ENCODE measurements at regions not wholly inside any gene's neighbourhood (a gene's known extent, or its start where the extent isn't known, plus 50 kb on each side); places are given as distances from the start of the nearest gene placed in this dataset.

DNA sequence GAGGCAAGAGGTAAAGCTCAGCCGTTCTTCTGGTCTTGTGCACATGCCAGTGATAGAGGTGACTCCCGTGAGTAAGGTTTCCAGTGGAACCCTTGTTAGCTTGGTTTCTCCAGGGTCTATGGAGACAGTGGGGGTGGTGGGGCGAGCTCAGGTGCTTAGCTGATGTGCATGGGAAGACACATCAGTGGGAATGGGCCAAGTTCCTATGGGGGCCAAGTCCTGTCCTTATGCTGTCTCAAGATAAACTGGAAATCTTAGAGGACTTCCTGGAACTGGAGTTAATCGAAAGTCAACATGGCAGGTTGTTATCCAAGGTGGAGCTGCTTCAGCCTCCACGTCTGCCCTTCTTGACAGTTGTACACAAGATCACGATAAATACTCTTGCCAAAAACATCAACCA is 130.1 kb upstream of the TMEM18 start:
- 73 to 83% methylated on average over 6 of the region's 6 CpGs for WGBS, 2 donors
- intact Hi-C loops (cut with DNase I) = no loop called here

DNA sequence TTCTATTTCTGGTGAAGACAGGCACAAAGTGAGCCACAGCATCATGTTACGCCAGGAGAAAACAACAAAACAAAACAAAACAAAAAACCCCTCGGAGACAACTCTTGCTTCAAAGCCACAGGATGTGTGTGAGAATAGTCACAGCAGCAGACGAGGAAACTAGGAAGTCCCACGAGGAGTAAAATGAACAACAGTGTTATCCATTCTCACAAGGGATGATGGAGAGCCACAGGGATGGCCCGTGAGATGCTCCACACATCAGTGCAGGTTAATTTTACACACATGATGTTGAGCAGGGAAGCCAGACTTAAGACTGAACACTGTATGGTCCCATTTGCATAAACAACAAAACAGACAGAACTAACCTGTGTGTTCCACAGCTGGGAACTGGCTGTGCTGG is 128.5 kb upstream of the TMEM18 start:
- no peak for ATAC-seq
- Histone ChIP-seq H3K36me3 (replicated peaks in 1 of 2; ENCODE audit: insufficient read depth in 1 of 2, low read depth in 2 of 2) (no peaks in the 10 kb centered on the region), H3K4me3 (no peak overlapping the region), H3K9me3 (no peaks in the 10 kb centered on the region), H3K27me3 (no peaks in the 10 kb centered on the region), H3K27ac (no peak overlapping the region), H3K4me1 (no peaks in the 10 kb centered on the region)
- no peak for DNase-seq
- TF ChIP-seq POLR2A (IDR thresholded peaks at IDR 0.05) = no peak
- TF ChIP-seq, protein P1, sequence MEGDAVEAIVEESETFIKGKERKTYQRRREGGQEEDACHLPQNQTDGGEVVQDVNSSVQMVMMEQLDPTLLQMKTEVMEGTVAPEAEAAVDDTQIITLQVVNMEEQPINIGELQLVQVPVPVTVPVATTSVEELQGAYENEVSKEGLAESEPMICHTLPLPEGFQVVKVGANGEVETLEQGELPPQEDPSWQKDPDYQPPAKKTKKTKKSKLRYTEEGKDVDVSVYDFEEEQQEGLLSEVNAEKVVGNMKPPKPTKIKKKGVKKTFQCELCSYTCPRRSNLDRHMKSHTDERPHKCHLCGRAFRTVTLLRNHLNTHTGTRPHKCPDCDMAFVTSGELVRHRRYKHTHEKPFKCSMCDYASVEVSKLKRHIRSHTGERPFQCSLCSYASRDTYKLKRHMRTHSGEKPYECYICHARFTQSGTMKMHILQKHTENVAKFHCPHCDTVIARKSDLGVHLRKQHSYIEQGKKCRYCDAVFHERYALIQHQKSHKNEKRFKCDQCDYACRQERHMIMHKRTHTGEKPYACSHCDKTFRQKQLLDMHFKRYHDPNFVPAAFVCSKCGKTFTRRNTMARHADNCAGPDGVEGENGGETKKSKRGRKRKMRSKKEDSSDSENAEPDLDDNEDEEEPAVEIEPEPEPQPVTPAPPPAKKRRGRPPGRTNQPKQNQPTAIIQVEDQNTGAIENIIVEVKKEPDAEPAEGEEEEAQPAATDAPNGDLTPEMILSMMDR (IDR thresholded peaks at IDR 0.05) = no peak
- intact Hi-C loops (cut with DNase I) = no loop called here
- WGBS, 2 donors = 70 to 75% methylated on average over 5 of the region's 5 CpGs

More for the DNA sequence above, 130.1 kb upstream of the TMEM18 start:
- no peak overlapping the region for H3K27ac ChIP-seq
- H3K27me3 ChIP-seq = no peaks in the 10 kb centered on the region
- no peaks in the 10 kb centered on the region for H3K36me3 ChIP-seq (replicated peaks in 1 of 2; ENCODE audit: insufficient read depth in 1 of 2, low read depth in 2 of 2)
- ATAC-seq = no peak
- H3K9me3 ChIP-seq = no peaks in the 10 kb centered on the region
- TF ChIP-seq, protein P1 (IDR thresholded peaks at IDR 0.05) = no peak
- no peak for DNase-seq
- H3K4me1 ChIP-seq = no peaks in the 10 kb centered on the region
- H3K4me3 ChIP-seq = no peak overlapping the region

DNA sequence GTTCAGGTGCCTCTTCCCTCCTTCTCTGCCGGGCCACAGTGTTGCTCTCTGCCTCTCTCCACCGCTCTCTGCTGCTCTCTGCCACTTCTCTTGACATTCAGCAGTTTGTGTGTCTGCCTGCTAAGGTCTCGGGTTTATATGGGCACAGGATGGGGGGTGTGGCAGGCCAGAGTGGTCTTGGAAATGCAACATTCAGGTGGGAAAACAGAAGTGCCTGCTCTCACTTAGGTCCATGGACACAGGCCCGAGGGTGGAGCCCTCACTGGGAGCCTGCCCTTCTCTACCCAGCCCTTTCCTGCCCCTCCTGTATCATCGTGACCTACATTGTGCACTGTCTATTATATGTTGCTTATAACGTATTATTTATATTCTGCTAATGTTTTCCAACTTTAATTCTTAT is 120.8 kb upstream of the TMEM18 start:
- Histone ChIP-seq H3K4me3 (no peak overlapping the region), H3K36me3 (replicated peaks in 1 of 2; ENCODE audit: insufficient read depth in 1 of 2, low read depth in 2 of 2) (no peaks in the 10 kb centered on the region), H3K27ac (no peak overlapping the region), H3K27me3 (no peaks in the 10 kb centered on the region), H3K9me3 (no peaks in the 10 kb centered on the region), H3K4me1 (no peaks in the 10 kb centered on the region)
- WGBS, 2 donors = 61 to 65% methylated on average over 6 of the region's 6 CpGs
- intact Hi-C loops (cut with DNase I) = no loop called here
- no peak for DNase-seq
- no peak for ATAC-seq
- TF ChIP-seq POLR2A (IDR thresholded peaks at IDR 0.05) = no peak
- TF ChIP-seq, protein P1 (IDR thresholded peaks at IDR 0.05) = no peak

DNA sequence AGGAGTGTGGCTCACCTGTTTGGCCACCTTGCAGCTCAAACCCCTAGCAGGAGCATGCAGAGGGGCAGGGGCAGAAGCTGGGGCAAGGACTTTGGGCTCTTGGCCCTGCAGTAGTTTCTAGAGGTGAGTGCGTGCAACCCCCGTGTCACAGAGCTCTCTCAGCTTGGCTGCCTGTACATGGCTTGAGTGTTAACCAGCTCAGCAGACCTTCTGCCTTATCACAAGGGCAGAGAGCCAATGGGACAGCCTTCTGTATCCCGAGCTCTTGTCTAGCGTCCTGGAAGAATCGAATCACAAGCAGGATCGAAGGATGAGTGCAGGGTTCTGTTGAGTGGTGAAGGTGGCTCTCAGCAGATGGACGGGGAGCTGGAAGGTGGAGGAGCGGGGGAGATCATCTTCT is 120.3 kb upstream of the TMEM18 start:
- no peaks in the 10 kb centered on the region for H3K4me1 ChIP-seq
- no peaks in the 10 kb centered on the region for H3K27me3 ChIP-seq
- DNase-seq (no peak), ATAC-seq (no peak)
- intact Hi-C loops (cut with DNase I) = no loop called here
- H3K4me3 ChIP-seq = no peak overlapping the region
- no peak overlapping the region for H3K27ac ChIP-seq
- H3K9me3 ChIP-seq = no peaks in the 10 kb centered on the region
- TF ChIP-seq POLR2A (IDR thresholded peaks at IDR 0.05) = no peak
- TF ChIP-seq, protein P1 (IDR thresholded peaks at IDR 0.05) = no peak
- WGBS, 2 donors = 62 to 64% methylated on average over 5 to 8 of the region's 8 CpGs
- no peaks in the 10 kb centered on the region for H3K36me3 ChIP-seq (replicated peaks in 1 of 2; ENCODE audit: insufficient read depth in 1 of 2, low read depth in 2 of 2)

DNA sequence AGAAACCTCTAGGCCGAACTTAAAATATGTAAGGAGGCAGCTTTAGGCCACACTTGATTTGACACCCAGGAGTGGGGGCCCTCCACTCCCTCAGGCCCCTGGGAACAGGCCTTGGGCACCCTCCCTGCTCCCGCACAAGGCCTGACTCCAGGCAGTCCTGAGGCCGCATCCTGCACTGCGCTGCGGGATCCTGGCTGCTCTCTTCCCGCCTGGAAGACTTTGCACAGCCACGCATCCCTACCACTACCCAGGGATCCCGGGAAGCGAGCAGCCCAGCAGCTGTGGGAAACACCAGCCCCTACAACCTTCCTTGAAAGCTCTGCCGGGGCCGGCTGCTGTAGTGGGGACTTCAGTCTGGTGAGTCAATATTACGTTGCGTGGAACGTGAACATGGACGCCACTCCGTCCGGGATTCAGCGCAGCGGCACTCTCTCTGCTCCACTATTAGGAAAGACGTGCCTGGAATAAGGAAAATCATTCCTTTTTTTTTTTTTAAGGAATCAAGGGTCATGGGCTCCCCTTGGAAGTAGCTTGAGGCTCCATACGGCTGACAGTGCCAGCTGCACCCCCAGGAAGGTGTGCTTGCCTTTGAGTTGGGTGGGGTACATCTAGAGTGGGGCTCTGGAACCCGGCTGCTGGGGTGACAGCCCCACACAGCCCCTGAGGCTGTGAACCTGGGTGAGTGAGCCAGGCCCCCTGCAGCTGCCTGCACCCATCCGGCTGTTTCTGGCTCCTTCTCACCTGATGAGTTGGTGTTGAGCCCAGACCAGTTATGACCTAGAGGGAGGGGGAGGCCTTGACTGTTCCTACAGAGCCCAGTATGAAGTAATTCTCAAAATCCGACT is 119.2 kb upstream of the TMEM18 start:
- Histone ChIP-seq H3K27ac (no peak overlapping the region), H3K9me3 (no peaks in the 10 kb centered on the region), H3K4me3 (no peak overlapping the region), H3K27me3 (no peaks in the 10 kb centered on the region), H3K4me1 (no peaks in the 10 kb centered on the region), H3K36me3 (replicated peaks in 1 of 2; ENCODE audit: insufficient read depth in 1 of 2, low read depth in 2 of 2) (no peaks in the 10 kb centered on the region)
- 81 to 87% methylated on average over 16 to 24 of the region's 24 CpGs for WGBS, 2 donors
- no peak for TF ChIP-seq POLR2A (IDR thresholded peaks at IDR 0.05)
- TF ChIP-seq, protein P1 (IDR thresholded peaks at IDR 0.05) = no peak
- intact Hi-C loops (cut with DNase I) = no loop called here
- no peak for ATAC-seq
- no peak for DNase-seq
